K562 (cell line): ENCODE measurements at regions not wholly inside any gene's neighbourhood (a gene's known extent, or its start where the extent isn't known, plus 50 kb on each side); places are given as distances from the start of the nearest gene placed in this dataset.

Source experiments
- ARID4B ChIP-seq: sonication (generic); formaldehyde crosslinking; IDR thresholded peaks from 2 replicates; pipeline ENCODE4 v1.8.0; 2022; ENCODE audit warnings: mild to moderate bottlenecking, missing genetic modification reagents
- CHD2 ChIP-seq: IDR thresholded peaks from 2 replicates; pipeline ENCODE4 v1.6.1; 2011; ENCODE audit warnings: low read depth, low read length
- DIDO1 ChIP-seq: fragments of 450-650 bp; IDR thresholded peaks from 2 replicates; pipeline ENCODE4 v1.6.1; 2016; ENCODE audit warnings: low read depth, missing biosample characterization, missing genetic modification characterization
- ERF ChIP-seq: fragments of 450-650 bp; formaldehyde crosslinking; IDR thresholded peaks from 2 replicates; pipeline ENCODE4 v1.4.0; 2020; ENCODE audit warnings: mild to moderate bottlenecking, mixed read lengths
- ETV5 ChIP-seq: sonication (generic); formaldehyde crosslinking; IDR thresholded peaks from 2 replicates; pipeline ENCODE4 v1.4.0; 2020; ENCODE audit warnings: low read depth, mild to moderate bottlenecking, missing genetic modification reagents
- FUS ChIP-seq: fragments of 200-400 bp; formaldehyde crosslinking; optimal IDR thresholded peaks from 2 replicates; pipeline ENCODE3; 2017; ENCODE audit warnings: low read depth, low read length
- KLF10 ChIP-seq: fragments of 250-450 bp; sonication (Bioruptor Pico); IDR thresholded peaks from 2 replicates; pipeline ENCODE4 v1.6.1; 2021; ENCODE audit warnings: matching md5 sums
- SAP30 ChIP-seq: fragments of 200-600 bp; sonication (generic); IDR thresholded peaks from 2 replicates; pipeline ENCODE4 v1.6.1; 2012; ENCODE audit warnings: borderline replicate concordance, low read depth, mild to moderate bottlenecking, moderate library complexity, low read length, control low read depth, inconsistent platforms; ENCODE audit not compliant: insufficient read depth, poor library complexity, severe bottlenecking

DNA sequence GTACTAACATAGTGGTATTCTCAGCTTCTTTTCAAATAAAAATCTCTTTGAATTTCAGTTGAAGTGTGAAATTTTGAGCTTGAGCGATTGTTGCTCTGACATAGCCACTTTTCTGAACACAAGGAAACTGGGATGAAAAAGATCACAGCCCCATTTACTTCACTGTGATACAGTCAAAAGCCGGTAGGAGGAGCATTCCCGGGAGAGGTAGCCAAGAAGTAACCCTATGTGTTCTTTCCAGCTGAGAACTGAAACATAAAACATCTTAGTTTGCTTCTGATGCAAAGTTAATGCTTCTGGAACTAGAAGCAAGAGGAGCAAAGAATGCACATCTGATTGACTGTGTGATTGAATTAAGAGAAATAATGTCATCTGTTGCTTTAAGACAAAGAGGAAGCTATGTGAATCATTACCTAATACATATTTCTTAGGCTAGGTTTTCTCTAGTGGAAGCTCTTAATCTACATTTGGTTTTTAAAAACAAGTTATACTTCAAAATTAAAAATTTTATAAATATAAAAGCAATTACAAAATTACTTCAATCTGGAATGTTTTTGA is 88.3 kb upstream of the UNC5C start (continued):
- TF ChIP-seq ARID4B (no peak), ETV5 (CRISPR knock-in tag) (no peak), DIDO1 (tag) (no peak), SAP30 (no peak), KLF10 (CRISPR knock-in tag) (no peak), CHD2 (no peak), ERF (CRISPR knock-in tag) (no peak), FUS (no peak)
